Frontal cortex (tissue), 3 donors: ENCODE measurements at regions not wholly inside any gene's neighbourhood (a gene's known extent, or its start where the extent isn't known, plus 50 kb on each side); places are given as distances from the start of the nearest gene placed in this dataset.
"Not testable (repeated sequence)": the region's sequence is repeated elsewhere in the genome, so short reads cannot be mapped to it uniquely, and the experiment has no call there.

ENCODE experiments used
- DNase-seq, 2 donors: peaks; one replicate each; pipeline ENCODE4 v3.0.0; 2012; ENCODE audit warnings: low spot score in 2 of 2
- FAIRE-seq: peaks from 2 replicates; lab custom pipeline; 2012; peaks lifted over from hg19 to GRCh38; lab: Jason Lieb, UNC
- donor health status: control.
- donor health status: control.
- donor health status: control.

- DNase-seq (no peak), FAIRE-seq (no peak)
These were observed 76.2 kb upstream of the MYL10 start for GRCh38 chr7:101705331-101705730.

GRCh38 chr7:101707587-101707986 lies 78.5 kb upstream of the MYL10 start:
- FAIRE-seq (no peak), DNase-seq (no peak)

GRCh38 chr7:101708223-101708622 lies 79.1 kb upstream of the MYL10 start:
- FAIRE-seq, result no peak
- no peak for DNase-seq

- FAIRE-seq (no peak), DNase-seq (no peak)
These were observed 83.6 kb upstream of the MYL10 start for GRCh38 chr7:101712652-101713051.

GRCh38 chr7:101714097-101714496 lies 85.0 kb upstream of the MYL10 start:
- FAIRE-seq (no peak), DNase-seq (no peak)

GRCh38 chr7:101717628-101718357 lies 88.7 kb upstream of the MYL10 start:
- DNase-seq (no peak), FAIRE-seq (no peak)

GRCh38 chr7:101718363-101719122 lies 89.4 kb upstream of the MYL10 start:
- FAIRE-seq (no peak), DNase-seq (no peak)

GRCh38 chr7:101719123-101719470 lies 90.0 kb upstream of the MYL10 start:
- no peak for FAIRE-seq
- no peak for DNase-seq

GRCh38 chr7:101720324-101720723 lies 91.2 kb upstream of the MYL10 start:
- no peak for DNase-seq
- FAIRE-seq, result no peak

- DNase-seq, result no peak
- FAIRE-seq, result no peak
These were observed 93.2 kb upstream of the MYL10 start for GRCh38 chr7:101722247-101722646.

- DNase-seq (no peak), FAIRE-seq (no peak)
These were observed 93.6 kb upstream of the CUX1 start for GRCh38 chr7:101723835-101724234.

- DNase-seq (no peak), FAIRE-seq (no peak)
These were observed 92.5 kb upstream of the CUX1 start for GRCh38 chr7:101724957-101725356.

- no peak for FAIRE-seq
These were observed 91.5 kb upstream of the CUX1 start for GRCh38 chr7:101725921-101726320.

GRCh38 chr7:101727184-101727583 lies 90.2 kb upstream of the CUX1 start:
- no peak for DNase-seq
- no peak for FAIRE-seq

More at GRCh38 chr7:101725921-101726320, 91.5 kb upstream of the CUX1 start:
- no peak for DNase-seq

- FAIRE-seq, result no peak
- DNase-seq, result no peak
These were observed 89.3 kb upstream of the CUX1 start for GRCh38 chr7:101728128-101728527.

GRCh38 chr7:101728873-101729240 lies 88.6 kb upstream of the CUX1 start:
- not testable (repeated sequence) for FAIRE-seq, DNase-seq

- no peak for FAIRE-seq
These were observed 88.1 kb upstream of the CUX1 start for GRCh38 chr7:101729241-101729883.

GRCh38 chr7:101731502-101732084 lies 85.8 kb upstream of the CUX1 start:
- FAIRE-seq, result no peak
- DNase-seq, result no peak

More at GRCh38 chr7:101729241-101729883, 88.1 kb upstream of the CUX1 start:
- no peak for DNase-seq

GRCh38 chr7:101733713-101734475 lies 83.5 kb upstream of the CUX1 start:
- DNase-seq (no peak), FAIRE-seq (no peak)

GRCh38 chr7:101736084-101736483 lies 81.3 kb upstream of the CUX1 start:
- FAIRE-seq (no peak), DNase-seq (no peak)
